ENCODE measurements at regions not wholly inside any gene's neighbourhood (a gene's known extent, or its start where the extent isn't known, plus 50 kb on each side); places are given as distances from the start of the nearest gene placed in this dataset.
"Not testable (repeated sequence)": the region's sequence is repeated elsewhere in the genome, so short reads cannot be mapped to it uniquely, and the experiment has no call there.

DNA sequence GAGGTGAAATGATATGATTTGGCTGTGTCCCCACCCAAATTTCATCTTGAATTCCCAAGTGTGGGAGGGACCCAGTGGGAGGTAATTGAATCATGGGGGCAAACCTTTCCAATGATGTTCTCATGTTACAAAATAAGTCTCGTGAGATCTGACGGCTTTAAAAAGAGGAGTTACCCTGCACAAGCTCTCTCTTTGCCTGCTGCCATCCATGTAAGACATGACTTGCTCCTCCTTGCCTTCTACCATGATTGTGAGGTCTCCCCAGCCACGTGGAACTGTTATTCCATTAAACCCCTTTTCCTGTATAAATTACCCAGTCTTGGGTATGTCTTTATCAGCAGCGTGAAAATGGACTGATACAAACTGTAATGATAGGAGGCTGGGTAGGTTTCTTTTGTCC is 145.1 kb downstream of the AKR1D1 start:
- TF ChIP-seq, protein P1, sequence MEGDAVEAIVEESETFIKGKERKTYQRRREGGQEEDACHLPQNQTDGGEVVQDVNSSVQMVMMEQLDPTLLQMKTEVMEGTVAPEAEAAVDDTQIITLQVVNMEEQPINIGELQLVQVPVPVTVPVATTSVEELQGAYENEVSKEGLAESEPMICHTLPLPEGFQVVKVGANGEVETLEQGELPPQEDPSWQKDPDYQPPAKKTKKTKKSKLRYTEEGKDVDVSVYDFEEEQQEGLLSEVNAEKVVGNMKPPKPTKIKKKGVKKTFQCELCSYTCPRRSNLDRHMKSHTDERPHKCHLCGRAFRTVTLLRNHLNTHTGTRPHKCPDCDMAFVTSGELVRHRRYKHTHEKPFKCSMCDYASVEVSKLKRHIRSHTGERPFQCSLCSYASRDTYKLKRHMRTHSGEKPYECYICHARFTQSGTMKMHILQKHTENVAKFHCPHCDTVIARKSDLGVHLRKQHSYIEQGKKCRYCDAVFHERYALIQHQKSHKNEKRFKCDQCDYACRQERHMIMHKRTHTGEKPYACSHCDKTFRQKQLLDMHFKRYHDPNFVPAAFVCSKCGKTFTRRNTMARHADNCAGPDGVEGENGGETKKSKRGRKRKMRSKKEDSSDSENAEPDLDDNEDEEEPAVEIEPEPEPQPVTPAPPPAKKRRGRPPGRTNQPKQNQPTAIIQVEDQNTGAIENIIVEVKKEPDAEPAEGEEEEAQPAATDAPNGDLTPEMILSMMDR (IDR thresholded peaks at IDR 0.05 in 2 of 3, conservative IDR thresholded peaks at IDR 0.05 in 1 of 3; ENCODE audit: borderline replicate concordance in 1 of 3, insufficient read depth in 1 of 3, low read depth in 2 of 3, low read length in 2 of 3): not testable (repeated sequence)
- TF ChIP-seq POLR2AphosphoS5 (IDR thresholded peaks at IDR 0.05; ENCODE audit: low read depth, low read length); POLR2A (IDR thresholded peaks at IDR 0.05; ENCODE audit: borderline replicate concordance, extremely low read depth, insufficient read depth, insufficient read length); EZH2 (IDR thresholded peaks at IDR 0.05); REST (IDR thresholded peaks at IDR 0.05; ENCODE audit: low read depth); ZNF274 (IDR thresholded peaks at IDR 0.05; ENCODE audit: low read depth, low read length); SP1 (IDR thresholded peaks at IDR 0.05; ENCODE audit: low read depth); EGR1 (IDR thresholded peaks at IDR 0.05; ENCODE audit: low read depth); EZH2phosphoT487 (IDR thresholded peaks at IDR 0.05; ENCODE audit: borderline replicate concordance); SIN3A (IDR thresholded peaks at IDR 0.05; ENCODE audit: low read depth); ELF1 (IDR thresholded peaks at IDR 0.05; ENCODE audit: borderline replicate concordance, low read depth); YY1 (IDR thresholded peaks at IDR 0.05; ENCODE audit: extremely low read depth, insufficient replicate concordance, low read depth, low read length); CBX3 (IDR thresholded peaks at IDR 0.05; ENCODE audit: low read depth): not testable (repeated sequence)
- TF ChIP-seq, protein P2, sequence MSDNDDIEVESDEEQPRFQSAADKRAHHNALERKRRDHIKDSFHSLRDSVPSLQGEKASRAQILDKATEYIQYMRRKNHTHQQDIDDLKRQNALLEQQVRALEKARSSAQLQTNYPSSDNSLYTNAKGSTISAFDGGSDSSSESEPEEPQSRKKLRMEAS (IDR thresholded peaks at IDR 0.05): not testable (repeated sequence)

Data from HCT116 (cell line).